Fibroblast of peridontal ligament (primary cell): ENCODE measurements at regions not wholly inside any gene's neighbourhood (a gene's known extent, or its start where the extent isn't known, plus 50 kb on each side); places are given as distances from the start of the nearest gene placed in this dataset.
"Not testable (repeated sequence)": the region's sequence is repeated elsewhere in the genome, so short reads cannot be mapped to it uniquely, and the experiment has no call there.

Source experiments
- DNase-seq: peaks from one replicate; pipeline ENCODE4 v3.0.0-alpha.2; 2010; ENCODE audit errors: extremely low read depth

DNA sequence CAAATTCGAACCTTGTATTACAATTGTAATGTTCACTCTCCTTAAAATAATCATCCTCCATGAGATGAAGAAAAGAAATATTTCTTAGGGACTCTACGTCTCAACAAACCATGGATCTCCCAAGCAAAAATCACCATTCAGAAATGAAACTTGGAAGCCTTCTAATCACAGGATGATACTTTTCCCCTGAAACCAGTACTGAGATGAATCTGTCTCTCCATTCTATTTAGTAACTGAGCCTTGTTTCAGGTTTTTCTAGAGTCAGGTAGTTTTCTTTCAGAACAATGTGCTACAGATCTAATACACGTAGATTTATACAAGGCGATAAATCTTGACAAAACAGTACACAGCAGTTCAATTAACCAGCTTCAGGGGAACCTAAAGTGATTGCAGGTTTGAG lies 660.1 kb upstream of the CBLB start:
- DNase-seq = no peak

- no peak for DNase-seq
Measured at GRCh38 chr3:106529738-106530137, 660.9 kb upstream of the CBLB start.

- DNase-seq = no peak
Measured at GRCh38 chr3:106530367-106530766, 661.6 kb upstream of the CBLB start.

GRCh38 chr3:106531771-106532329 lies 663.0 kb upstream of the CBLB start:
- not testable (repeated sequence) for DNase-seq

DNA sequence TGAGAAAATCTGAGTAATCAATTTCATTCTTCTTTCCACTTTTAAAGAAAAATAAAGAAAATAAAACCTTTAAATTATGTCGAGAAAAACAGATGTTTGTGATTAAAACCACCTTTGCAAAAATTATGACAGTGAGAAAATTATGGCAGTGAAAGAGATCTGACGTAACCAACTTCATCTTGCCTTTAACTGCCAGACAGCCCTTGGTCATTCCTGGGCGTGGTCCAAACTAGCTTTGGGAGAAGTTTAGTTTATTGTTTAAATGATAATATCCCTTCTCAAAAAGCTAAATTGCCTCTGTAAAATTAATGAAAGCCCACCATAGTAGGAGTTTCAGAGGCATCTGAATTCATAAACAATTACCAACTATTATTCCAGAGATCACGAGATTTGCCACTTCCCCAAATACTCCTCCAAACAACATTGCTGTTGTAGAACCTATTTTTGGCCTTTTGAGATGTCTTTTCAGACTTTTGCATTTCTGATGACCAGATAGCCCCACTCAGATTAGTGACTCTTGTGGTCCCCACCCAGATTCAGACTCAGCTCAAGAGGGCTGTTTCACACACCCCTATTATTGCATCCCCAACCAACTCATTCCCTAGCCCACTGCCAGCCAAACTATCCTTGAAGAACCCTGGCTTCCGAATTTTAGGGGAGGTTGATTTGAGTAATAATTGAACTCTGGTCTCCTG lies 664.4 kb upstream of the CBLB start:
- DNase-seq = peak; percentile 47

DNA sequence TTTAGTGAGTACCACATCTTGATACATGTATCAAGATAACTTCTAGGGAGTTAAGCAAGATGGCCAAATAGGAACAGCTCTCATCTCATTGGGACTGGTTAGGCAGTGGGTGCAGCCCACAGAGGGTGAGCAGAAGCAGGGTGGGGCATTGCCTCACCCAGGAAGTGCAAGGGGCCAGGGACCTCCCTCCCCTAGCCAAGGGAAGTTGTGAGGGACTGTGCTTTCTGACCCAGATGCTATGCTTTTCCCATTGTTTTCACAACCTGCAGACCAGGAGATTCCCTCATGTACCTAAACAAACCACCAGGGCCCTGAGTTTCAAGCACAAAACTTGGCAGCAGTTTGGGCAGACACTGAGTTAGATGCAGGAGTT lies 665.0 kb upstream of the CBLB start:
- no peak for DNase-seq

DNA sequence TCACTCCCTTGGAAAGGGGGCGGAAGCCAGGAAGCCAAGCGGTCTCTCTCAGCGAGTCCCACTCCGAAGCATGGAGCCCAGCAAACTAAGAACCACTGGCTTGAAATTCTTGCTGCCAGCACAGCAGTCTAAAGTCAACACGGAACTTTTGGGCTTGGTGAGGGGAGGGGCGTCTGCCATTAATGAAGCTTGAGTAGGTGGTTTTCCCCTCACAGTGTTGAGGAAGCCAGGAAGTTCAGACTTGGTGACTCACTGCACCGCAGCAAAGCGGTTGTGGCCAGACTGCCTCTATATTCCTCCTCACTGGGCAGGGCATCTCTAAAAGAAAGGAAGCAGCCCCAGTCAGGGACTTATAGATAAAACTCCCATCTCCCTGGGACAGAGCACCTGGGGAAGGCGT lies 665.4 kb upstream of the CBLB start:
- peak; percentile 5 for DNase-seq

GRCh38 chr3:106540743-106541142 lies 671.9 kb upstream of the CBLB start:
- no peak for DNase-seq

- DNase-seq = peak; percentile 35
Measured at GRCh38 chr3:106542101-106542769, 673.4 kb upstream of the CBLB start.

GRCh38 chr3:106552351-106553043 lies 683.7 kb upstream of the CBLB start:
- DNase-seq = no peak

- peak; percentile 87 for DNase-seq
Measured at GRCh38 chr3:106560451-106560966, 691.7 kb upstream of the CBLB start.

DNA sequence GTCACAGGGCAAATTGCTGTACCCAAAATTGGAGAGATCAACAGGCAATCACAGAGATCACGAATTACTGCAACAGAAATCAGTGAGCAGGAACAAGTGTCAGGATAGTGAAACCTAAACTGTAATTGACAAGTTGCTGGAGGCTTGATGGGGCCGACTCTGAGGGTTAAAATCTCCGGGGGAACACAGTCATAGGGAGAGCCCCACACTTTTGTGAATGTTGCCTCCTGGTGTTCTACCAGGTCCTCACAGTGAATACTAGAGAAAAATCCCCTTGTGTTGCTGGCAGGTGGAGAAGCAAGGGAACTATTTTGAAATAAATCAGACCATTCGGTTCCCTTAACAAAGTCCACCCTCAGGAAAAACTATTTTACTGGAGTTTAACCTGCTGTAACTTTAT lies 697.5 kb upstream of the CBLB start:
- peak; percentile 30 for DNase-seq

DNA sequence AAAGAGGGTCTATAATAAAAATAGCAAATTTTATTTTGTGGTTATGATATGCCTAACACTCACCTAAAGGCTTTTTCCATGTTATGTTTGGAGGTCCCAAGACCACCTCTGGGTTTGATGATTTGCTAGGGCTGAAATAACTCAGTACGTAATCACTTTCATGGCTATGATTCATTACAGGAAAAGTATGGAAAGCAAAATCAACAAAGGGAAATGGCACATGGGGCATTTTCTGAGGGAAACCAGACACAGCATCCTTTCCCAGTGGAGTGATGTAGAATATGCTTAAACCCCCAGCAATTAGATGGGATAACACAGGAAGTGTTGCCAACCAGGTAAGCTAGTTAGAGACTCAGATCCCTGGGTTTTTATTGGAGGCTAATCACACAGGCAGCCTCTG lies 701.6 kb upstream of the CBLB start:
- no peak for DNase-seq

- no peak for DNase-seq
Measured at GRCh38 chr3:106573605-106574004, 704.8 kb upstream of the CBLB start.

DNA sequence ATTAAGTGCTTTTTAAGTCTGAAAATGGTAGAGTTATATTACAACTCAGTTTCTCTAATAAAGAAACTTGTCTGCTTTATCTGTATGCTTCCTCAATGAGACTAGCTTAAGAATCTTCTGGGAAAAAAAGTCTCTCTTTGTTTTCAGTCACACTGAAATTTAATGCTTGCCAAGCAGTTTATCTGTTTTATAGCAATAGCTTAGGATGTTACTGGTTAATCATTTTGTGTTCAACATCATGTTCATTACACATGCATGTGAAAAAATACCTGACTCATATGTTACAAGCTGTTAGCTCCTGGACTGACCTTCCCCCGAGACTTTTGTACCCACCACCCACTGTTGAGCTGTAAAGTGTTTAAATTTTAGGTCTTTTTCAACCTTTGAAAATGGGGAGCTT lies 706.2 kb upstream of the CBLB start:
- DNase-seq = no peak

DNA sequence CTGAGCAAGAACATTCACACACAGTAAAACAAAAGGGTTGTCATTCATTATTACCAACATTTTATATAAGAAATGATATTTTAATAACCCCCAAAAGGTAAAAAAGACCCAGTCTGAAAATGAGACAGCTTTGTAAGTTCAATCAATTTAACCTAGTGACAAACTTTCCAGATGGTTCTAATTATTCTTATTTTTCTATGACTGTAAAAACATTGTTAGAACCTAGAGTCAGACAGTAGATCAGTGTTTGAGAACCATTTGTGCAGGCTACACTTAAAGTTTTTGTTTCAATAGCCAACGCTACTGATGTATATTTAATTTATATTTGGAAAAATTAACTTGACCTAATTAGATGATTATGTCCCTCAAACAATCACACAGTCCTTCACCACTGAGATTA lies 708.4 kb upstream of the CBLB start:
- peak; percentile 57 for DNase-seq

DNA sequence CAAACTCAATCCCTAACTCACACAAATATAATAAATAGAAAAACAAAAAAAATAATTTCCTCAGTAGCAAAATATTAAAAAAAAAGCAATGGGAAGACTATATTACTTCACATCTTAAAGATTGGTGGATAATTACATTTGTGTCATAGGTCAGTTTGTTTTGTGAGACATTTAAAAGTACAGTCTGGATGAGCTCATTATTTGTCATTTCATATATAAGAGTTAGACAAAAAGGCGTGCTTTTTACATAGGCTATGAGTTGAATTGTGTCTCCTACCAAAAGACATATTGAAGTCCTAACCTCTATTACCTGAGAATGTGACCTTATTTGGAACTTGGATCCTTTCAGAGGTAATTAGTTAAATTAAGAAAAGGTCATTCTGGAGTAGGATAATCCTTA lies 710.1 kb upstream of the CBLB start:
- no peak for DNase-seq

- peak; percentile 44 for DNase-seq
Measured at GRCh38 chr3:106582151-106582550, 713.3 kb upstream of the CBLB start.

- no peak for DNase-seq
Measured at GRCh38 chr3:106587551-106587950, 718.7 kb upstream of the CBLB start.

DNA sequence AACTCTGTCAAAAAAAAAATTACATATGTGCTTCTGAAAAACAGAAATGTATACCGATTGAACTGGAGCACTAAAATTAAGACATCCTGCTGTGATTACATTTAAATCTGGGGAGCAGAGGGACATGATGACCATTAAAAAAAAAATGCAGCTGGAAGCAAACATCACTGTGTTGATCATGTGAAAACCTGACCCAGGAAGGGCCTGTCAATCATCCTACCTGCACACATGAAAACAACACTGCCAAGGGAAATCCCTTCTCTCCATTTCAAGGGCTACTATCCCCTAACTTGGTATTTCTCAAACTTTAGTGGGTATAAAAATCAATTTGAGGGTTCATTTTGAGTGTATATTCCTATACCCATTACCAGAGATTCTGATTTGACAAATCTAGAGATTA lies 719.9 kb upstream of the CBLB start:
- DNase-seq = no peak

DNA sequence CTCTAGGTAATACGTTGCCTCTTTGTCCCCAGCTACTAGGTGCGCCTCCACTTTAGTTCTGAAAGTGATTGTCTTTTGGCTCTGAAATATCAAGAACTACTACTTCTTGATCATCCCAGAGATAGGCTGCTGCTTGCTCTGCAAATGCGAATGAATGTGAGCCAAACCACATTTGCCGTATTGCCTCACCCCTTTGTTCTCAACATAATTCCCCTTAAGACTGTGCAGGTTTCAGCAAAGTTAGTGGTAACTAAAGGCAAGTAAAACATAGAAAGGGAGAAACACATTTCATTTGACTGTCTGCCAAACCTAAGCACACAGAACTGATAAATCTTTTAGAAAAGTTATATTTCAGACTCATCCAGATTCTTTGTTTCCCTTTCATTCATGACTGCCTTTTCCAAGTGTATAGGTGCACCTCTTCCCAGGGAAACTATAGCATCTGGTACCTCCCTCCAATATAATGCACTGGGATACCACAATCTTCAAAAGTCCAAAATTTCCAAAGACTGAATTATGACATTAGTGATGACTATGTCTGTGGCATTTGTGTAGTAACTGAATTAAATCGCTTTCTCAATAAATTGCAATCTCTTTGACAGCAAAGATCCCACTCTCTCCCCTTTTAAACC lies 720.6 kb upstream of the CBLB start:
- DNase-seq = peak; percentile 84

DNA sequence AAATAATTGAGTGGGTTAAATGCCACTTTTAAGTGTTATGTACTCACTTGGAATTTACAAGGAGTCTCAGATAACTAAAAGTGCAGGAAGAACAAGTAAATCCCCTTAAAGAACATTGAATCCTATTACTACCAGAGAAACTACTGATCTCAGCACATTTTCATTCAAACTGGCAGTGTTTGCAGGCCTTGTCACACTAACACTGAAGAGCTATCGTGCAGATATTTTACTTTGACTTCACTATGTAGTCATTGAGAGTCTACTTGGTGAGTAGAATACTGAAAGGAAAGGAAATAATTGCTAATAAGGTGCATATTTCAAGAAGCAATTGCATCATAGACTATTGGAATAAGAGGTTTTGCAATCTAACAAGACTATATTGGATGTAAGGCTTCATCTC lies 721.4 kb upstream of the CBLB start:
- no peak for DNase-seq
